Fibroblast of the aortic adventitia (primary cell): ENCODE measurements at regions not wholly inside any gene's neighbourhood (a gene's known extent, or its start where the extent isn't known, plus 50 kb on each side); places are given as distances from the start of the nearest gene placed in this dataset.

Experiments
- DNase-seq: peaks from one replicate; pipeline ENCODE4 v3.0.0-alpha.2; 2010; ENCODE audit warnings: low read depth
- H3K4me3 ChIP-seq: 2 replicates; pipeline ENCODE4 v1.5.1; 2011; ENCODE audit warnings: low read depth, mild to moderate bottlenecking, control low read depth, low read length, moderate library complexity
- TF ChIP-seq, protein P1 (sequence below): IDR thresholded peaks from 2 replicates; pipeline ENCODE4 v1.5.1; 2011; ENCODE audit warnings: mild to moderate bottlenecking, low read length, control low read depth, inconsistent platforms; ENCODE audit not compliant: insufficient read depth

GRCh38 chr3:22977650-22978289 is 225.4 kb upstream of the UBE2E2 start:
- no peak overlapping the region for H3K4me3 ChIP-seq
- no peak for DNase-seq
- TF ChIP-seq, protein P1, sequence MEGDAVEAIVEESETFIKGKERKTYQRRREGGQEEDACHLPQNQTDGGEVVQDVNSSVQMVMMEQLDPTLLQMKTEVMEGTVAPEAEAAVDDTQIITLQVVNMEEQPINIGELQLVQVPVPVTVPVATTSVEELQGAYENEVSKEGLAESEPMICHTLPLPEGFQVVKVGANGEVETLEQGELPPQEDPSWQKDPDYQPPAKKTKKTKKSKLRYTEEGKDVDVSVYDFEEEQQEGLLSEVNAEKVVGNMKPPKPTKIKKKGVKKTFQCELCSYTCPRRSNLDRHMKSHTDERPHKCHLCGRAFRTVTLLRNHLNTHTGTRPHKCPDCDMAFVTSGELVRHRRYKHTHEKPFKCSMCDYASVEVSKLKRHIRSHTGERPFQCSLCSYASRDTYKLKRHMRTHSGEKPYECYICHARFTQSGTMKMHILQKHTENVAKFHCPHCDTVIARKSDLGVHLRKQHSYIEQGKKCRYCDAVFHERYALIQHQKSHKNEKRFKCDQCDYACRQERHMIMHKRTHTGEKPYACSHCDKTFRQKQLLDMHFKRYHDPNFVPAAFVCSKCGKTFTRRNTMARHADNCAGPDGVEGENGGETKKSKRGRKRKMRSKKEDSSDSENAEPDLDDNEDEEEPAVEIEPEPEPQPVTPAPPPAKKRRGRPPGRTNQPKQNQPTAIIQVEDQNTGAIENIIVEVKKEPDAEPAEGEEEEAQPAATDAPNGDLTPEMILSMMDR: no peak

DNA sequence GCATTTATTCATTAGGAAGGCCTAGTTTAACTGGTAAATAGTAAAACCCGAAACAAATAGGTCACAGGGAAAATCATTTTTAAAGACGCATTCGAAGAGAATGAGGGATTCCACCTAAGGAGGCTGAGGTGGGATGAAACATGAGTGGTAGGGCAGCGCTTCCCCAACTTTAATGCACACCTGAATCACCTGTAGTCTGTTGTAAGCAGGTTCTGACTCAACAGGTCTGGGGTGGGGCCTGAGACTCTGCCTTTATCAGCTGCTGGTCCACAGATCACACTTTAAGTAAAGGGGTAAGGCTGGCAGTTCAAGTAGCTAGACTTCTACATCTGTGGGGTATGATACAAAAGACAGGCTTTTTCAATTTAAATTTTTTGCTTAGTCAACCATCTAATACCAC is 223.5 kb upstream of the UBE2E2 start:
- TF ChIP-seq, protein P1: no peak

GRCh38 chr3:22980346-22980745 is 222.8 kb upstream of the UBE2E2 start:
- peak; percentile 77 for DNase-seq
- H3K4me3 ChIP-seq: no peak overlapping the region
- TF ChIP-seq, protein P1: no peak

More for the DNA sequence above, 223.5 kb upstream of the UBE2E2 start:
- no peak overlapping the region for H3K4me3 ChIP-seq
- DNase-seq: no peak

DNA sequence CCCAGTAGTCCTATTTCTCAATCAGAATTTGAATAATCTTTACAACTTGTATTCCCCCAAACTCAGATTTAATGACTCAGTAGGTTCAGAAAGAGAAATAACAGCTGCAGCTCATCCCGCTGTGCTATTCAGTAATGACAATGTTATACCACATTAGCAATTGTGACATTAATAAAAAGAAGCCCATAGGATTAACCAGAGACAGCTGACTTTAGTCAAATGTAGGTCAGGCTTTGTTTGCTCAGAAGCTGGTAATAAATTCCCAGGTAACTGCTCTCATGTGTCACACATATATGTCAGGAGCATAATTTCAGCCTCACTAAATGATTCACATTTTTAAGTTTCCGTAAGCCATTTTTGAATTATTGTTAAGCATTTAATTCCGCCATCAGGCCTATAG is 222.0 kb upstream of the UBE2E2 start:
- TF ChIP-seq, protein P1: no peak
- DNase-seq: no peak
- no peak overlapping the region for H3K4me3 ChIP-seq

DNA sequence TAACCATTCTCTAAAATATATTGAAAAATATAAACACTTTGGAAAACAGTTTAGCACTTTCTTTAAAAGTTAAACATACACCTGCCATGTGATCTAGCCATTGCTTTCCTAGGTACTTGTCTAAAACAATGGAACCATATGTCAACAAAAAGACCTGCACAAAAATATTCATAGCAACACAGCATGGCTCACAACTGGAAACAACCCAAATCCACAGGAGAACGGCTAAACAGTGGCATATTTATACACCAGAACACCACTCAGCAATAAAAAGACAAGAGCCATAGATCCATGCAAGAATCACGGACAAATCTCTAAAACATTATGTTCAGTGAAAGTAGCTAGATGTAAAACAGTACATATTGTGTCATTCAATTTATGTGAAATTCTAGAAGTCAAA is 221.3 kb upstream of the UBE2E2 start:
- TF ChIP-seq, protein P1: no peak
- H3K4me3 ChIP-seq: no peak overlapping the region
- DNase-seq: no peak

DNA sequence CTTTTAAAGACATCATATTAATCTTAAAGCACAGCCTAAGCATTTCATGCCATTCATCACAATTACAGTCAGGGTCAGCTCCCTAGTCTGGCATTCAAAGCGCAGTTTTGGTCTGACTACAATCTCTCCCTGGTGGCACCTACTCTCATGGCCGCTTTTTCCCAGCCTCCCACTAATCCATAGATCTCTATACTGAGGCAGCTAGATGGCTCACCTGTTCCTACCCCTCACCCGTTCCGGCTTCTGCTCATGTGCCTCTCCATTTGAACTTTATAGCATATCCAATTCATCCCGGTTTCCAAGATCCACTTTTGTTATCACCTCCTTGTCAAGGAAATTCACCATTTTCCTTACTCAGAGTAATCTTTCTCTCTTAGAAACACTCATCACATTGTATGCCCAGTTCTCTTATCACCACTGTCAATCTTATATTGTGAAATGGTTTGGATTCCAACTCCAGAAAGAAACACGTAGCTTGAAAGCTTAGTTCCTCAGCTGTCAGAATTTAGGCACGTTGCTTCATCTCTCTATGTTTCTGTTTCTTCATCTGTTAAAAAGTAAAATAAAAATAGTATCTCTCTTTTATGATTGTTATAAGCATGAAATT is 220.0 kb upstream of the UBE2E2 start:
- H3K4me3 ChIP-seq: no peak overlapping the region
- TF ChIP-seq, protein P1: no peak
- peak; percentile 71 for DNase-seq
